ENCODE measurements at regions not wholly inside any gene's neighbourhood (a gene's known extent, or its start where the extent isn't known, plus 50 kb on each side); places are given as distances from the start of the nearest gene placed in this dataset.

- no peak for DNase-seq (ENCODE audit: low spot score in 2 of 2, unreplicated experiment in 2 of 2)
- TF ChIP-seq, protein P1, sequence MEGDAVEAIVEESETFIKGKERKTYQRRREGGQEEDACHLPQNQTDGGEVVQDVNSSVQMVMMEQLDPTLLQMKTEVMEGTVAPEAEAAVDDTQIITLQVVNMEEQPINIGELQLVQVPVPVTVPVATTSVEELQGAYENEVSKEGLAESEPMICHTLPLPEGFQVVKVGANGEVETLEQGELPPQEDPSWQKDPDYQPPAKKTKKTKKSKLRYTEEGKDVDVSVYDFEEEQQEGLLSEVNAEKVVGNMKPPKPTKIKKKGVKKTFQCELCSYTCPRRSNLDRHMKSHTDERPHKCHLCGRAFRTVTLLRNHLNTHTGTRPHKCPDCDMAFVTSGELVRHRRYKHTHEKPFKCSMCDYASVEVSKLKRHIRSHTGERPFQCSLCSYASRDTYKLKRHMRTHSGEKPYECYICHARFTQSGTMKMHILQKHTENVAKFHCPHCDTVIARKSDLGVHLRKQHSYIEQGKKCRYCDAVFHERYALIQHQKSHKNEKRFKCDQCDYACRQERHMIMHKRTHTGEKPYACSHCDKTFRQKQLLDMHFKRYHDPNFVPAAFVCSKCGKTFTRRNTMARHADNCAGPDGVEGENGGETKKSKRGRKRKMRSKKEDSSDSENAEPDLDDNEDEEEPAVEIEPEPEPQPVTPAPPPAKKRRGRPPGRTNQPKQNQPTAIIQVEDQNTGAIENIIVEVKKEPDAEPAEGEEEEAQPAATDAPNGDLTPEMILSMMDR (IDR thresholded peaks at IDR 0.05; ENCODE audit: unreplicated experiment): no peak
- Mint-ChIP-seq H3K36me3 (no peaks in the 10 kb centered on the region), H3K4me3 (no peak overlapping the region), H3K4me1 (no peaks in the 10 kb centered on the region), H3K27ac (no peak overlapping the region), H3K9me3 (no peaks in the 10 kb centered on the region), H3K27me3 (ENCODE audit: low read depth) (peaks cover 18% of the 10 kb centered on the region)
Observed at GRCh38 chr22:27087051-27087450, 429.7 kb downstream of the MIAT start.

DNA sequence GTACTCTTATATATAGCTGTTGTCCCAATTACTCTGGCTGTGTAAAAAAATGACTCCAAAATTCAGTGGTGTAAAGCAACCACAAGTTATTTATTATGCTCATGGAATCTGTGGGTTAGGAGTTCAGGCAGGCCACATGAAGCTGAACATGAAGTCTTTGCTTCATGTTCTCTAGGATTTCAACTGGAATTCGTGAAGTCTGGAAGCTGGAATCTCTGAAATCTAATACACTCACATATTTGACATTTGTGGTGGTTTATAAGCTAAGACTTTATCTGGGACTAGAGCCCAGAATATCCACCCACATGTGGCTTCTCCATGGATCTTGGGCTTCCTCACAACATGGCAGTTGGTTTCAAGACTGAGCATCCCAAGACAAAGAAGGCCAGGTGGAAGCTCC is 430.6 kb downstream of the MIAT start:
- no peak overlapping the region for H3K4me3 Mint-ChIP-seq
- TF ChIP-seq, protein P1 (IDR thresholded peaks at IDR 0.05; ENCODE audit: unreplicated experiment): no peak
- H3K27ac Mint-ChIP-seq: no peak overlapping the region
- H3K27me3 Mint-ChIP-seq (ENCODE audit: low read depth): peaks cover 15% of the 10 kb centered on the region
- DNase-seq (ENCODE audit: low spot score in 2 of 2, unreplicated experiment in 2 of 2): no peak
- no peaks in the 10 kb centered on the region for H3K9me3 Mint-ChIP-seq
- no peaks in the 10 kb centered on the region for H3K36me3 Mint-ChIP-seq
- no peaks in the 10 kb centered on the region for H3K4me1 Mint-ChIP-seq

DNA sequence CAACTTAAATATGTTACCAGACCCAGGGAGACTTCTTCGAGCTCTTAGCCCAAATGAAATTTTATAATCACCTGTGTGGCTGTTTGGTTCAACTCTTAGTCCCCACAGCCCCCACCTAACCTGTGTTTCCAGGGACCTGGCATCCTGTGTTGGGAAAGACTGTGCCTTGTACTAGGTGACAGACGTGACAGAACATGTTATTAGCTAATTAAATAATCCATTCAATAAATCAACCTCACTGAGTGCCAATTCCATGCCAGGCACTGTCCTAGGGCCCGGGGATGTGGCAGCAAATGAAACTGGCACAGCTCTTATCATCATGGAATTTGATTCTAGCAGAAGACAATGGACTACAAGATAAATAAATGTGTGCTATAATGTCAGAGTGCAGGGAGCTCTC is 431.9 kb downstream of the MIAT start:
- H3K36me3 Mint-ChIP-seq: no peaks in the 10 kb centered on the region
- H3K9me3 Mint-ChIP-seq: no peaks in the 10 kb centered on the region
- peaks cover 15% of the 10 kb centered on the region for H3K27me3 Mint-ChIP-seq (ENCODE audit: low read depth)
- DNase-seq (ENCODE audit: low spot score in 2 of 2, unreplicated experiment in 2 of 2): no peak
- H3K4me1 Mint-ChIP-seq: no peaks in the 10 kb centered on the region
- no peak overlapping the region for H3K27ac Mint-ChIP-seq
- H3K4me3 Mint-ChIP-seq: no peak overlapping the region
- TF ChIP-seq, protein P1 (IDR thresholded peaks at IDR 0.05; ENCODE audit: unreplicated experiment): no peak

GRCh38 chr22:27090611-27091011 is 433.2 kb downstream of the MIAT start:
- Mint-ChIP-seq H3K27ac (no peak overlapping the region), H3K9me3 (no peaks in the 10 kb centered on the region), H3K4me3 (no peak overlapping the region), H3K4me1 (peaks cover 3% of the 10 kb centered on the region), H3K27me3 (ENCODE audit: low read depth) (peaks cover 10% of the 10 kb centered on the region), H3K36me3 (no peaks in the 10 kb centered on the region)
- TF ChIP-seq, protein P1 (IDR thresholded peaks at IDR 0.05; ENCODE audit: unreplicated experiment): no peak
- DNase-seq (ENCODE audit: low spot score in 2 of 2, unreplicated experiment in 2 of 2): no peak

- Mint-ChIP-seq H3K36me3 (no peaks in the 10 kb centered on the region), H3K4me1 (peaks cover 14% of the 10 kb centered on the region)
Observed at GRCh38 chr22:27093422-27093821, 436.0 kb downstream of the MIAT start.

More at GRCh38 chr22:27093422-27093821, 436.0 kb downstream of the MIAT start:
- no peaks in the 10 kb centered on the region for H3K27me3 Mint-ChIP-seq (ENCODE audit: low read depth)
- TF ChIP-seq, protein P1 (IDR thresholded peaks at IDR 0.05; ENCODE audit: unreplicated experiment): no peak
- no peak overlapping the region for H3K27ac Mint-ChIP-seq
- no peak for DNase-seq (ENCODE audit: low spot score in 2 of 2, unreplicated experiment in 2 of 2)
- H3K9me3 Mint-ChIP-seq: no peaks in the 10 kb centered on the region
- H3K4me3 Mint-ChIP-seq: no peak overlapping the region
